HepG2 (cell line): ENCODE measurements at regions not wholly inside any gene's neighbourhood (a gene's known extent, or its start where the extent isn't known, plus 50 kb on each side); places are given as distances from the start of the nearest gene placed in this dataset.

Experiments
- ATAC-seq: fragments of 200-7000 bp; cut with Tn5 transposase; 3 replicates; pipeline ENCODE4 v1.9.1; 2020; ENCODE audit warnings: mild to moderate bottlenecking, moderate library complexity
- BruUV-seq: library from RNA; stranded (reverse); fragments of 400-500 nt; replicated peaks from 2 replicates; lab custom pipeline; 2021; lab: Mats Ljungman, UMichigan
- CTCF ChIA-PET: fragments of 300-600 bp; formaldehyde crosslinking; extraction: SDS; loops from one replicate; lab custom pipeline; 2021; ENCODE audit warnings: low total read pairs, inconsistent platforms, low intra/inter-chr PET ratio; lab: Yijun Ruan, JAX
- POLR2A ChIA-PET: fragments of 350-600 bp; sonication (Branson Sonifier 250); formaldehyde crosslinking; loops from one replicate; lab custom pipeline; 2020; ENCODE audit warnings: antibody characterized with exemption, inconsistent platforms; lab: Yijun Ruan, JAX
- DNase-seq: peaks from one replicate; pipeline ENCODE4 v3.0.0-alpha.2; 2015; ENCODE audit warnings: low spot score
- FAIRE-seq: peaks from 3 replicates; lab custom pipeline; 2011; peaks lifted over from hg19 to GRCh38; lab: Jason Lieb, UNC
- H2AFZ ChIP-seq: one replicate; pipeline ENCODE4 v1.6.1; 2011; ENCODE audit warnings: low read length, inconsistent platforms
- H3K27ac ChIP-seq: fragments of 300-600 bp; 3 replicates; pipeline ENCODE4 v1.8.0; 2011; ENCODE audit warnings: mixed run types, mild to moderate bottlenecking, mixed read lengths, low read length, inconsistent platforms; ENCODE audit not compliant: insufficient read depth; ENCODE audit errors: extremely low read length
- H3K27me3 ChIP-seq, 2 experiments: fragments of 200-600 bp in 1 of 2; 2 replicates in 1 of 2; 3 replicates in 1 of 2; pipeline versions ENCODE4 v1.6.0 to v1.8.0; 2011; ENCODE audit warnings: low read length in 2 of 2, mild to moderate bottlenecking in 2 of 2, moderate library complexity in 2 of 2, inconsistent platforms in 1 of 2; ENCODE audit not compliant: insufficient read depth in 2 of 2, control insufficient read depth in 1 of 2
- H3K36me3 ChIP-seq, 2 experiments: fragments of 200-600 bp in 1 of 2; replicated peaks in 1 of 2; 2 replicates in 1 of 2; 3 replicates in 1 of 2; pipeline versions ENCODE4 v1.5.1 to v1.8.0; 2011; ENCODE audit warnings: low read length in 2 of 2, inconsistent platforms in 1 of 2; ENCODE audit not compliant: insufficient read depth in 2 of 2, control insufficient read depth in 1 of 2
- H3K4me1 ChIP-seq: 2 replicates; pipeline ENCODE4 v1.5.1; 2012; ENCODE audit warnings: low read length, inconsistent platforms; ENCODE audit not compliant: insufficient read depth
- H3K4me2 ChIP-seq: 2 replicates; pipeline ENCODE4 v1.6.0; 2011; ENCODE audit warnings: low read depth, low read length, inconsistent platforms
- H3K4me3 ChIP-seq, 3 experiments: fragments of 200-600 bp in 1 of 3; sonication (generic), shearing (Covaris generic) in 1 of 3; replicated peaks in 1 of 3; 2 replicates each; pipeline ENCODE4 v1.5.1; 2011 to 2016; ENCODE audit warnings: low read length in 3 of 3, inconsistent platforms in 2 of 3, low read depth in 2 of 3, mild to moderate bottlenecking in 2 of 3, control low read depth in 1 of 3, mixed read lengths in 1 of 3; ENCODE audit not compliant: insufficient read depth in 1 of 3
- H3K79me2 ChIP-seq: one replicate; pipeline ENCODE4 v1.6.1; 2011; ENCODE audit warnings: low read length, inconsistent platforms; ENCODE audit not compliant: insufficient read depth
- H3K9ac ChIP-seq: 2 replicates; pipeline ENCODE4 v1.6.0; 2011; ENCODE audit warnings: mild to moderate bottlenecking, low read depth, low read length, inconsistent platforms; ENCODE audit not compliant: insufficient read depth
- H3K9me3 ChIP-seq: 2 replicates; pipeline ENCODE4 v1.5.1; 2012; ENCODE audit warnings: mild to moderate bottlenecking, low read length
- H4K20me1 ChIP-seq: 2 replicates; pipeline ENCODE4 v1.6.0; 2011; ENCODE audit warnings: inconsistent platforms, mild to moderate bottlenecking, low read length, moderate library complexity; ENCODE audit not compliant: insufficient read depth
- CEBPB ChIP-seq: IDR thresholded peaks from 2 replicates; pipeline ENCODE4 v1.6.1; 2011; ENCODE audit warnings: low read depth, low read length, improper control_type of control experiment, borderline replicate concordance
- SP5 ChIP-seq: IDR thresholded peaks from 2 replicates; pipeline ENCODE4 v1.6.1; 2016; ENCODE audit warnings: low read depth, borderline replicate concordance
- ZFX ChIP-seq: sonication (generic); formaldehyde crosslinking; IDR thresholded peaks from 2 replicates; pipeline ENCODE4 v1.4.0; 2020; ENCODE audit warnings: mild to moderate bottlenecking, low read depth, missing genetic modification reagents, moderate library complexity
- ZSCAN12 ChIP-seq: sonication (generic); formaldehyde crosslinking; IDR thresholded peaks from 2 replicates; pipeline ENCODE4 v1.9.0; 2021; ENCODE audit warnings: mild to moderate bottlenecking, missing genetic modification reagents
- WGBS: methylation state at CpG from one replicate; pipeline ENCODE4 v1.1.6; 2017; ENCODE audit warnings: low lambda C conversion rate; 5-methylcytosine and 5-hydroxymethylcytosine counted together
- in situ Hi-C: cut with HindIII; loops from 2 replicates; pipeline ENCODE4 v1.10.0; 2017; ENCODE audit warnings: low pct_unique_long_range_greater_than_20kb; ENCODE audit not compliant: extremely low pct_ligation_motif_present
- intact Hi-C: fragments of 100-400 bp; cut with micrococcal nuclease; formaldehyde crosslinking; loops from one replicate; pipeline ENCODE4 v1.10.0; 2022; ENCODE audit not compliant: unreplicated experiment
- TF ChIP-seq, protein P1 (sequence below): sonication (generic); formaldehyde crosslinking; IDR thresholded peaks from 2 replicates; pipeline ENCODE4 v1.4.0; 2020; ENCODE audit warnings: missing genetic modification reagents, mild to moderate bottlenecking, borderline replicate concordance

DNA sequence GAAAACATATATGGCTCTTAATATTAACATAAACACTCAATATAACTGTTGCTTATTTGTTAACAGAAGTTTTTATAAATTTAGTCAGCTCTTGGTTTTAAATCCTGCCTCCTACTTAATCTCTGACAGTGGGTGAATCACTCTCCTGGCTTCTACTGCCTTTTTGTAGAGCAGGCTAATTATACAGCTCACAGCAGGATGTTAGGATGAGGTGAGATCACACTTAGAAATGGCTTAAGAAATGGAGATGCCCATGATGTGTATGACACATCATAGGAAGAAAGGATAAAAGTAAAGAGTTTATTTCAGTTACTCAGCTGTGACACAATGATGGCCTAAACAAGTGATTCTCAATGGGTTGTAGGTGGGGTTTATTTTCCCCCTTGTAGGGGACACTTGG, 345.6 kb downstream of the SPRY2 start:
- H3K36me3 ChIP-seq, result no peaks in the 10 kb centered on the region
- peaks cover 67% of the 10 kb centered on the region for H3K9me3 ChIP-seq
- no peak overlapping the region for H3K27ac ChIP-seq
- no TSS peak for BruUV-seq
- H3K4me1 ChIP-seq, result no peaks in the 10 kb centered on the region
- ChIA-PET CTCF (no interaction called here), POLR2A (no interaction called here)
- in situ Hi-C loops, result no loop called here
- no peak overlapping the region for H3K9ac ChIP-seq
- no peak overlapping the region for H2AFZ ChIP-seq
- no peak for FAIRE-seq
- TF ChIP-seq ZSCAN12 (CRISPR knock-in tag), result no peak
- H3K4me2 ChIP-seq, result no peak overlapping the region
- no peaks in the 10 kb centered on the region for H3K79me2 ChIP-seq
- no peak for DNase-seq
- no peak for ATAC-seq
- H4K20me1 ChIP-seq, result no peaks in the 10 kb centered on the region
- intact Hi-C loops, result no loop called here
- no peak overlapping the region for H3K4me3 ChIP-seq
- no peaks in the 10 kb centered on the region; a peak in 1 of 5 replicates for H3K27me3 ChIP-seq

DNA sequence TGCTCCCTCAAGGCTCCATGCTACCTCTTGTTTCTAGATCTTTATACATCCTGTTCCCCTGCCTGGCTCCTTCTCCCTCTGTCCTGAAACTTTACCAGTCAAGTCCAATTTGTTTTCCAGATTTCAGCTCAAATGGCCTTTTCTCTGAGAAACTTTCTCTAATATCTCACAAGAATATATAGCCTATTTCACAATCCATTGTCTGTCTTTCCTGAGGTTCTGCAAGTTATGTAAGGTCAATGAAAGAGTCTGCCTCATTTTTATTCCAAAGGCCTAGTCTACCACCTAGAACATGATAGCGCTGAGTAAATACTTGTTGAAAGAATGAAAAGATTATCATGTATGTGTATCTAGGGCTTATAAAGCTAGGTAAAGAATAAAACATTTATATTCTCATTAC, 348.8 kb downstream of the SPRY2 start:
- Histone ChIP-seq H3K4me3 (no peak overlapping the region), H3K27ac (no peak overlapping the region), H4K20me1 (no peaks in the 10 kb centered on the region), H3K9ac (no peak overlapping the region), H3K9me3 (peaks cover 69% of the 10 kb centered on the region), H3K4me2 (no peak overlapping the region), H3K79me2 (no peaks in the 10 kb centered on the region), H3K27me3 (no peaks in the 10 kb centered on the region; a peak in 1 of 5 replicates), H3K36me3 (no peaks in the 10 kb centered on the region), H3K4me1 (no peaks in the 10 kb centered on the region), H2AFZ (no peak overlapping the region)
- no peak for FAIRE-seq
- TF ChIP-seq CEBPB (peak; percentile 3; the same call in 1 of the 2 replicates), SP5 (CRISPR knock-in tag) (no peak), ZFX (CRISPR knock-in tag) (no peak)
- TF ChIP-seq, protein P1, sequence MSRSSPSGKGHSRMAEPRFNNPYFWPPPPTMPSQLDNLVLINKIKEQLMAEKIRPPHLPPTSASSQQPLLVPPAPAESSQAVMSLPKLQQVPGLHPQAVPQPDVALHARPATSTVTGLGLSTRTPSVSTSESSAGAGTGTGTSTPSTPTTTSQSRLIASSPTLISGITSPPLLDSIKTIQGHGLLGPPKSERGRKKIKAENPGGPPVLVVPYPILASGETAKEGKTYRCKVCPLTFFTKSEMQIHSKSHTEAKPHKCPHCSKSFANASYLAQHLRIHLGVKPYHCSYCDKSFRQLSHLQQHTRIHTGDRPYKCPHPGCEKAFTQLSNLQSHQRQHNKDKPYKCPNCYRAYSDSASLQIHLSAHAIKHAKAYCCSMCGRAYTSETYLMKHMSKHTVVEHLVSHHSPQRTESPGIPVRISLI (CRISPR knock-in tag), result no peak
- 83% methylated on average over 1 of the region's 1 CpG for WGBS
- no peak for ATAC-seq
- BruUV-seq, result no TSS peak
- intact Hi-C loops (no loop called here), in situ Hi-C loops (no loop called here)
- POLR2A ChIA-PET, result no interaction called here
- no peak for DNase-seq
- CTCF ChIA-PET, result no interaction called here
